B cell (primary cell): ENCODE measurements at regions not wholly inside any gene's neighbourhood (a gene's known extent, or its start where the extent isn't known, plus 50 kb on each side); places are given as distances from the start of the nearest gene placed in this dataset.

Experiments
- CTCF ChIP-seq: fragments of 200-600 bp; IDR thresholded peaks from one replicate; pipeline ENCODE4 v1.8.0; 2022; ENCODE audit warnings: antibody characterized with exemption, mild to moderate bottlenecking
- EZH2 ChIP-seq: IDR thresholded peaks from 2 replicates; pipeline ENCODE4 v1.6.1; 2012; ENCODE audit warnings: borderline replicate concordance, low read depth, mild to moderate bottlenecking, moderate library complexity, low read length; ENCODE audit not compliant: insufficient read depth, poor library complexity, severe bottlenecking

DNA sequence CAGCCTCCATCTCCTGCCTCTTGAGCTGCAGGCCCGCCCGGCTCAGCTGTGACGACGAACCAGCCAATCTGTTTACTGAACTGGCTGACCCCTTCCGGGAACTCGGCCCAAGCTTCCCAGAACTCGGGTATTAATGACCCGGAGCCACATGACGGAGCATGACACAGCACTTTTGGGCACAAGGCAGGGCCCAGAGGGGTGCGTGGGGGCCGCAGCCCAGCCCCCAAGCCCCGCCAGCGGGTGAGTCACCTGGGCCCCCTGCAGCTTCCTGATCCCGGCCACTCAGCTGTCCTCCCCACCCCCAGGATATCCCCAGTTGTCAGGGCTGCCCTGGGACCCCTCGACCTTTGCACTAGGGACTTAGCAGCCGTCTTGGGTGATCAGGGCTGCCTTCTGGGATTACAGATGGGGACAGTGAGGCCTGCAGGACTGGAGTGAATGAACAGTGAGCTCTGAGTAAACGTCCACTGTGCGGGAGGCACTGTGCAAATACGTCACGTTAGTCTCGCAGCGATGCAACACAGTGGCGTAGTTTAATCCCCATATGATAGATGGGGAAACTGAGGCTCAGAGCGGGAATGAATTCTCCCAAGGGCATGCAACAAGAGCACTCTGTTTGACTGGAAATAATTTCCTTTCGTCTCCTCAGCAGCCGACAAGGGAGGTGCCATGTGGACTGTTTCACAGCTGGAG, 102.1 kb downstream of the CEBPB start:
- no peak for TF ChIP-seq CTCF
- TF ChIP-seq EZH2, result no peak
